ENCODE measurements at regions not wholly inside any gene's neighbourhood (a gene's known extent, or its start where the extent isn't known, plus 50 kb on each side); places are given as distances from the start of the nearest gene placed in this dataset.
"Not testable (repeated sequence)": the region's sequence is repeated elsewhere in the genome, so short reads cannot be mapped to it uniquely, and the experiment has no call there.

- H3K27ac Mint-ChIP-seq, result no peak overlapping the region
- H3K27me3 Mint-ChIP-seq (ENCODE audit: low read depth), result no peaks in the 10 kb centered on the region
- ATAC-seq (no peak), DNase-seq (no peak)
- no peaks in the 10 kb centered on the region for H3K36me3 Mint-ChIP-seq (ENCODE audit: low read depth)
- no peaks in the 10 kb centered on the region for H3K9me3 Mint-ChIP-seq (ENCODE audit: insufficient read depth)
- no peaks in the 10 kb centered on the region for H3K4me1 Mint-ChIP-seq (ENCODE audit: low read depth)
- no peak overlapping the region for H3K4me3 Mint-ChIP-seq
- ChIA-PET POLR2A (no interaction called here), CTCF (no interaction called here)
These were observed 281.6 kb upstream of the ZNF32 start for GRCh38 chr10:43930243-43930642.

GRCh38 chr10:43929122-43929521 is 280.4 kb upstream of the ZNF32 start:
- H3K9me3 Mint-ChIP-seq (ENCODE audit: insufficient read depth), result no peaks in the 10 kb centered on the region
- CTCF ChIA-PET, result no interaction called here
- no peak overlapping the region for H3K27ac Mint-ChIP-seq
- no peaks in the 10 kb centered on the region for H3K27me3 Mint-ChIP-seq (ENCODE audit: low read depth)
- no peak overlapping the region for H3K4me3 Mint-ChIP-seq
- no peaks in the 10 kb centered on the region for H3K36me3 Mint-ChIP-seq (ENCODE audit: low read depth)
- no peak for ATAC-seq
- POLR2A ChIA-PET, result no interaction called here
- H3K4me1 Mint-ChIP-seq (ENCODE audit: low read depth), result no peaks in the 10 kb centered on the region
- DNase-seq, result no peak

- Mint-ChIP-seq H3K4me1 (ENCODE audit: low read depth) (no peaks in the 10 kb centered on the region), H3K27me3 (ENCODE audit: low read depth) (no peaks in the 10 kb centered on the region)
These were observed 279.8 kb upstream of the ZNF32 start for GRCh38 chr10:43928425-43928968.

GRCh38 chr10:43926875-43927406 is 278.3 kb upstream of the ZNF32 start:
- Mint-ChIP-seq H3K36me3 (ENCODE audit: low read depth) (no peaks in the 10 kb centered on the region), H3K27me3 (ENCODE audit: low read depth) (no peaks in the 10 kb centered on the region), H3K27ac (no peak overlapping the region), H3K4me1 (ENCODE audit: low read depth) (no peaks in the 10 kb centered on the region), H3K9me3 (ENCODE audit: insufficient read depth) (no peaks in the 10 kb centered on the region), H3K4me3 (no peak overlapping the region)
- ATAC-seq (no peak), DNase-seq (no peak)
- CTCF ChIA-PET, result no interaction called here
- POLR2A ChIA-PET, result no interaction called here

More at GRCh38 chr10:43928425-43928968, 279.8 kb upstream of the ZNF32 start:
- DNase-seq (no peak), ATAC-seq (no peak)
- H3K4me3 Mint-ChIP-seq, result no peak overlapping the region
- H3K9me3 Mint-ChIP-seq (ENCODE audit: insufficient read depth), result no peaks in the 10 kb centered on the region
- H3K36me3 Mint-ChIP-seq (ENCODE audit: low read depth), result no peaks in the 10 kb centered on the region
- CTCF ChIA-PET, result no interaction called here
- no peak overlapping the region for H3K27ac Mint-ChIP-seq
- POLR2A ChIA-PET, result no interaction called here

GRCh38 chr10:43926371-43926770 is 277.7 kb upstream of the ZNF32 start:
- ChIA-PET POLR2A (no interaction called here), CTCF (no interaction called here)
- no peak overlapping the region for H3K4me3 Mint-ChIP-seq
- ATAC-seq (no peak), DNase-seq (no peak)
- H3K4me1 Mint-ChIP-seq (ENCODE audit: low read depth), result no peaks in the 10 kb centered on the region
- H3K27me3 Mint-ChIP-seq (ENCODE audit: low read depth), result no peaks in the 10 kb centered on the region
- H3K27ac Mint-ChIP-seq, result no peak overlapping the region
- H3K9me3 Mint-ChIP-seq (ENCODE audit: insufficient read depth), result no peaks in the 10 kb centered on the region
- H3K36me3 Mint-ChIP-seq (ENCODE audit: low read depth), result no peaks in the 10 kb centered on the region

- H3K36me3 Mint-ChIP-seq (ENCODE audit: low read depth), result no peaks in the 10 kb centered on the region
- ATAC-seq, result no peak
- H3K4me3 Mint-ChIP-seq, result no peak overlapping the region
- no peaks in the 10 kb centered on the region for H3K9me3 Mint-ChIP-seq (ENCODE audit: insufficient read depth)
- peak; percentile 5 for DNase-seq
- H3K27me3 Mint-ChIP-seq (ENCODE audit: low read depth), result no peaks in the 10 kb centered on the region
- no peak overlapping the region for H3K27ac Mint-ChIP-seq
- H3K4me1 Mint-ChIP-seq (ENCODE audit: low read depth), result no peaks in the 10 kb centered on the region
- ChIA-PET CTCF (no interaction called here), POLR2A (no interaction called here)
These were observed 277.1 kb upstream of the ZNF32 start for GRCh38 chr10:43925793-43926192.

GRCh38 chr10:43923328-43923727 is 274.6 kb upstream of the ZNF32 start:
- POLR2A ChIA-PET, result no interaction called here
- CTCF ChIA-PET, result no interaction called here
- Mint-ChIP-seq H3K27ac (no peak overlapping the region), H3K36me3 (ENCODE audit: low read depth) (no peaks in the 10 kb centered on the region), H3K27me3 (ENCODE audit: low read depth) (peaks cover 6% of the 10 kb centered on the region), H3K9me3 (ENCODE audit: insufficient read depth) (no peaks in the 10 kb centered on the region), H3K4me1 (ENCODE audit: low read depth) (no peaks in the 10 kb centered on the region), H3K4me3 (no peak overlapping the region)
- peak; percentile 9 for DNase-seq
- ATAC-seq, result no peak

GRCh38 chr10:43922335-43923280 is 273.9 kb upstream of the ZNF32 start:
- no peak for ATAC-seq
- peak; percentile 11 for DNase-seq
- CTCF ChIA-PET, result no interaction called here
- Mint-ChIP-seq H3K4me3 (no peak overlapping the region), H3K27ac (no peak overlapping the region), H3K9me3 (ENCODE audit: insufficient read depth) (no peaks in the 10 kb centered on the region), H3K4me1 (ENCODE audit: low read depth) (no peaks in the 10 kb centered on the region), H3K27me3 (ENCODE audit: low read depth) (peaks cover 12% of the 10 kb centered on the region), H3K36me3 (ENCODE audit: low read depth) (no peaks in the 10 kb centered on the region)
- POLR2A ChIA-PET, result no interaction called here

GRCh38 chr10:43921881-43922280 is 273.2 kb upstream of the ZNF32 start:
- peaks cover 16% of the 10 kb centered on the region for H3K27me3 Mint-ChIP-seq (ENCODE audit: low read depth)
- POLR2A ChIA-PET, result no interaction called here
- ATAC-seq, result no peak
- no peak overlapping the region for H3K27ac Mint-ChIP-seq
- no peaks in the 10 kb centered on the region for H3K4me1 Mint-ChIP-seq (ENCODE audit: low read depth)
- CTCF ChIA-PET, result no interaction called here
- H3K36me3 Mint-ChIP-seq (ENCODE audit: low read depth), result no peaks in the 10 kb centered on the region
- no peak for DNase-seq
- no peaks in the 10 kb centered on the region for H3K9me3 Mint-ChIP-seq (ENCODE audit: insufficient read depth)
- H3K4me3 Mint-ChIP-seq, result no peak overlapping the region

- H3K4me1 Mint-ChIP-seq (ENCODE audit: low read depth), result no peaks in the 10 kb centered on the region
- CTCF ChIA-PET, result no interaction called here
These were observed 272.8 kb upstream of the ZNF32 start for GRCh38 chr10:43921478-43921877.

GRCh38 chr10:43920236-43920758 is 271.6 kb upstream of the ZNF32 start:
- CTCF ChIA-PET; H3K4me1 Mint-ChIP-seq (ENCODE audit: low read depth); H3K36me3 Mint-ChIP-seq (ENCODE audit: low read depth); DNase-seq; H3K9me3 Mint-ChIP-seq (ENCODE audit: insufficient read depth); H3K27ac Mint-ChIP-seq; ATAC-seq; H3K4me3 Mint-ChIP-seq: not testable (repeated sequence)
- POLR2A ChIA-PET, result interaction anchor here (0.6 kb wide), 1 partner anchor 205 kb away, joined by 3 read pairs; no protein-coding TSS in a partner anchor
- peaks cover 22% of the 10 kb centered on the region for H3K27me3 Mint-ChIP-seq (ENCODE audit: low read depth)

More at GRCh38 chr10:43921478-43921877, 272.8 kb upstream of the ZNF32 start:
- no peak overlapping the region for H3K4me3 Mint-ChIP-seq
- peaks cover 18% of the 10 kb centered on the region for H3K27me3 Mint-ChIP-seq (ENCODE audit: low read depth)
- no peaks in the 10 kb centered on the region for H3K9me3 Mint-ChIP-seq (ENCODE audit: insufficient read depth)
- no peak overlapping the region for H3K27ac Mint-ChIP-seq
- POLR2A ChIA-PET, result no interaction called here
- DNase-seq (no peak), ATAC-seq (no peak)
- H3K36me3 Mint-ChIP-seq (ENCODE audit: low read depth), result no peaks in the 10 kb centered on the region

- ATAC-seq (no peak), DNase-seq (peak; percentile 30)
- no peaks in the 10 kb centered on the region for H3K36me3 Mint-ChIP-seq (ENCODE audit: low read depth)
- CTCF ChIA-PET, result no interaction called here
- no peak overlapping the region for H3K27ac Mint-ChIP-seq
- H3K4me1 Mint-ChIP-seq (ENCODE audit: low read depth), result peaks cover 23% of the 10 kb centered on the region
- peaks cover 23% of the 10 kb centered on the region for H3K27me3 Mint-ChIP-seq (ENCODE audit: low read depth)
- no peak overlapping the region for H3K4me3 Mint-ChIP-seq
- no peaks in the 10 kb centered on the region for H3K9me3 Mint-ChIP-seq (ENCODE audit: insufficient read depth)
- POLR2A ChIA-PET, result no interaction called here
These were observed 265.1 kb upstream of the ZNF32 start for GRCh38 chr10:43913676-43914235.

Data from activated CD8-positive, alpha-beta T cell treated with anti-CD3 and anti-CD28 coated beads, Interleukin-2, amount 10 ng/mL, durations not matched to agents 7 days and 5 days (primary cell).